Motor neuron (in vitro differentiated cells): ENCODE measurements at regions not wholly inside any gene's neighbourhood (a gene's known extent, or its start where the extent isn't known, plus 50 kb on each side); places are given as distances from the start of the nearest gene placed in this dataset.

Experiments
- ATAC-seq, 8 experiments: fragments of 200-7000 bp; cut with Tn5 transposase; replicated peaks in 6 of 8; 2 replicates each; pipeline ENCODE4 v1.8.0; 2021; ENCODE audit warnings: mild to moderate bottlenecking in 8 of 8, moderate library complexity in 8 of 8
- H3K27ac ChIP-seq, 2 donors: fragments of 250-450 bp; sonication (Bioruptor Pico); 2 replicates each; pipeline ENCODE4 v1.9.0; 2021; ENCODE audit warnings: antibody characterized with exemption in 2 of 2, mild to moderate bottlenecking in 2 of 2, moderate library complexity in 1 of 2
- H3K4me1 ChIP-seq, 2 donors: fragments of 250-450 bp; sonication (Bioruptor Pico); replicated peaks in 1 of 2; 2 replicates each; pipeline ENCODE4 v1.6.1; 2021; ENCODE audit warnings: antibody characterized with exemption in 2 of 2, mild to moderate bottlenecking in 2 of 2, moderate library complexity in 1 of 2
- H3K4me3 ChIP-seq, 5 donors: fragments of 250-450 bp; sonication (Bioruptor Pico); 2 replicates each; pipeline ENCODE4 v1.9.0; 2021; ENCODE audit warnings: antibody characterized with exemption in 5 of 5, mild to moderate bottlenecking in 5 of 5, moderate library complexity in 4 of 5
- WGBS, 10 experiments: fragments of 450-650 bp; shearing (Covaris generic); methylation state at CpG; one replicate each; pipeline ENCODE4 v1.0.0; 2022; 5-methylcytosine and 5-hydroxymethylcytosine counted together
- in situ Hi-C, 9 experiments: fragments of 400-800 bp; cut with MboI; loops; one replicate each; pipeline ENCODE4 v1.15.0; 2021; ENCODE audit warnings: low sequenced_read_pairs in 9 of 9, low pct_unique_long_range_greater_than_20kb in 2 of 9; ENCODE audit not compliant: unreplicated experiment in 9 of 9

- 57 to 96% (median 77%) methylated on average over 2 to 3 of the region's 3 CpGs; no CpG with 5 or more reads in 6 of the 10 experiments for whole genome bisulfite sequencing, 10 experiments
- Histone ChIP-seq H3K4me1 (no peaks in the 10 kb centered on the region), H3K27ac (no peak overlapping the region), H3K4me3 (no peak overlapping the region)
- in situ Hi-C loops = no loop called here
- ATAC-seq = no peak
Observed at GRCh38 chr11:129719037-129719436, 96.6 kb upstream of the TMEM45B start.

- WGBS, 10 experiments = 0 to 100% (median 63%) methylated on average over 1 to 3 of the region's 4 CpGs; no CpG with 5 or more reads in 2 of the 10 experiments
- in situ Hi-C loops = no loop called here
- ATAC-seq = no peak
- no peak overlapping the region for H3K27ac ChIP-seq
- H3K4me3 ChIP-seq = no peak overlapping the region
- H3K4me1 ChIP-seq = no peaks in the 10 kb centered on the region
Observed at GRCh38 chr11:129720156-129720555, 95.5 kb upstream of the TMEM45B start.

DNA sequence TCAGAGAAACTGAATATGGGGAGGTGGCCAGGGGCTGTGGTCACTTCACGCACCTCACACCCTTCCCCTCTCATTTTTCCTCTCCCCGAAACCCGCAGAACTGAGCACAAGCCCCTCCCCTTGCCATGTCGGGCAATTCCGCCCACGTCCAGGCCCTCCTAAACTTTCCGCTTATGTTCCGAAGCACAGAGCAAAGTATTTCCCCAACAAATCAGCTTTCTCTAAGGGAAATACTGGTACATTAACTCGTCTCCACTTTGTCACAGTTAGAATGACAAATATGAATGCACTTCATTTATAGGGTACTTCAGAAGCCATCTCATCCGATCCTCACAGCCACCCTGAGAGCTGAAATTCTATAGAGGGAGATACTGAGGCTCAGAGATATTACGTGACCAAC lies 94.7 kb upstream of the TMEM45B start:
- in situ Hi-C loops = no loop called here

DNA sequence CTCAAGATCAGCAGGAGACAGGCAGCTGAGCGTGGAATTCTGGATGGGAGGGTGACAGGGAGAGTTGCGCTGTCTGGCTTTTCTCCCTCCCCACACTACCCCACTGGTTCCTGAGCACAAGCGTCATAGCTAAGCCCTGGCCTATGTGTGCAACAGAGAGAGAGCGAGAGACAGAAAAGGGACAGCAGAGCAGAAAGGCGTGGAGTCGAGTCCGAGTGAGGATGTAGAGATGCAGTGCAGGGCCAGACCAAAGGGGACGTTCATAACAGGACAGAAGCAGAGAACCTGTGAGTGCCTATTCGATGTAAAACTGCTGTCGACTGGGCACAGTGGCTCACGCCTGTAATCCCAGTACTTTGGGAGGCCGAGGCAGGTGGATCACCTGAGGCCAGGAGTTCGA lies 94.0 kb upstream of the TMEM45B start:
- 0 to 100% (median 46%) methylated on average over 1 to 5 of the region's 13 CpGs; no CpG with 5 or more reads in 2 of the 10 experiments for WGBS, 10 experiments
- in situ Hi-C loops = no loop called here
- ATAC-seq = no peak

More for the DNA sequence above, 94.7 kb upstream of the TMEM45B start:
- no peak overlapping the region for H3K27ac ChIP-seq
- ATAC-seq = no peak
- no peaks in the 10 kb centered on the region for H3K4me1 ChIP-seq
- no peak overlapping the region for H3K4me3 ChIP-seq
- WGBS, 10 experiments = 20 to 100% (median 81%) methylated on average over 1 to 7 of the region's 11 CpGs; no CpG with 5 or more reads in 2 of the 10 experiments

GRCh38 chr11:129722529-129722928 lies 93.1 kb upstream of the TMEM45B start:
- in situ Hi-C loops = no loop called here
- WGBS, 10 experiments = 0 to 92% (median 47%) methylated on average over 1 to 5 of the region's 6 CpGs; no CpG with 5 or more reads in 3 of the 10 experiments
- no peaks in the 10 kb centered on the region for H3K4me1 ChIP-seq
- H3K4me3 ChIP-seq = no peak overlapping the region
- no peak overlapping the region for H3K27ac ChIP-seq
- ATAC-seq = no peak

More for the DNA sequence above, 94.0 kb upstream of the TMEM45B start:
- no peaks in the 10 kb centered on the region for H3K4me1 ChIP-seq
- H3K27ac ChIP-seq = no peak overlapping the region
- no peak overlapping the region for H3K4me3 ChIP-seq

DNA sequence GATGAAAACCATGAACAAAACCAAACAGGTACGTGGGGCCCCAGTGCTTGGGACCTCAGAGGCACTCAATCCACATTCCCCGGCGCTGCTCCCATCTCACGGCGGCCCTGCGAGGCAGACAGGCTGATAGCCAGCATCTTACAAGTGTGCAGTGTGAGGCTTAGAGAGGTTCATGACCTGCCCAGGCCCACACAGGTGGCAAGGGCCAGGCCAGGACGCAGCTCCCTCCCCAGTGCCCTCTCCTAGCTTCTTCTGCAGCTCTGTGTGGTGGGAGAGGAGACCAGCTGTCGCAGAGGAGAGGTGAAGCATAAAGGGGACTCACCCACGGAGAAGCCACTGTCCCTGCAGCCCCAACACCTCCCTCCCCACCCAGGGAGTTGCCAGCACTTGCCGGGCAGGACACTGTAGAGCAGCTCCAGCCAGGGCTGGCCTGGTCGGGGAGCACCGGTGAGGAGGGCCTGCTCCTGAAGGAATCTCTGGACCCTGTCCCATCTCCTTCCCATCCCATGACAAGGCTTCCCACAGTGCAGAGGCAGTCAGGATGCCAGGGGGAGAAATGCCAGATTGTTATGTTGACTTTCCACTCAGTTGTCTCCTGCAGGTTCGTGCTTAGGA lies 92.4 kb upstream of the TMEM45B start:
- WGBS, 10 experiments = 40 to 100% (median 84%) methylated on average over 1 to 7 of the region's 13 CpGs; no CpG with 5 or more reads in 5 of the 10 experiments
- in situ Hi-C loops = no loop called here
- Histone ChIP-seq H3K4me3 (no peak overlapping the region), H3K27ac (no peak overlapping the region), H3K4me1 (no peaks in the 10 kb centered on the region)
- no peak for ATAC-seq

DNA sequence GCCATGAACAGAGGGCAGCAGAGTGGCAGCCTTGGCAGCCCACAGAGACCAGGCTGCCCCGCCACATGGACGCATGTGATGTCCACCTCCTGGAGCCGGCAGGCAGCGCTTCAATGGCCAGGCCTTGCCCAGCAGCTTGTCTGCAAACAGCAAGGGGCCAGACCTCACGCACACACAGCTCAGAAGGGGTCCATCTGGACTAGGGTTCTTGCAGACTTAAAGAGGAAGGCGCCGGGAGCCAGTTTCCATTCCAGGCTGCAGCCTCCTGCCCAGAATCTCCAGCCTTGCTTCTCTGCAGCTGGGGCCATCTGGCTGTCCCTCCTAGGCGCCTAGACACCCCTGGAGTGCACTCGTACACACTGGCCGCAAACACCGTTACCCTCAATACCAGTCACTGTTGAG lies 91.9 kb upstream of the TMEM45B start:
- in situ Hi-C loops = no loop called here
- 19 to 81% (median 48%) methylated on average over 1 to 4 of the region's 11 CpGs; no CpG with 5 or more reads in 6 of the 10 experiments for WGBS, 10 experiments
- Histone ChIP-seq H3K27ac (no peak overlapping the region), H3K4me1 (no peaks in the 10 kb centered on the region), H3K4me3 (no peak overlapping the region)
- no peak for ATAC-seq

DNA sequence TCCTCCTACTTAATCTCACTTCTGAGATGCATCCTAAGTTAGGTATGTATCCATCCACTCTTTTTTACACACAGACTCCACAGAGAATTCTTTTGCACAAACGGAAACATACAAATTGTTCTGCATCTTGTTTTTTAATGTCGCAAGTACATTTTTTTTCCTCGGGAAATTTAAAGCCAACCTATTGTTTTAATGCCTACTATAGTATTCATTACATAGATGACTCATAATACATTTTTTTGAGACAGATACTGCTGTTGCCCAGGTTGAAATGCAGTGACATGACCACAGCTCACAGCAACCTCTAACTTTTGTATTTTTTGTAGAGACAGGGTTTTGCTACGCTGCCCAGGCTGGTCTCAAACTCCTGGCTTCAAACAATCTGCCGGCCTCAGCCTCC lies 90.8 kb upstream of the TMEM45B start:
- Histone ChIP-seq H3K4me1 (no peaks in the 10 kb centered on the region), H3K27ac (no peak overlapping the region), H3K4me3 (no peak overlapping the region)
- ATAC-seq = no peak
- in situ Hi-C loops = loop anchor here in 5 of 9 experiments (25.0 kb wide), 1 partner anchor 363 kb away; no protein-coding TSS in a partner anchor
- 13 to 87% (median 59%) methylated on average over 2 to 5 of the region's 5 CpGs for WGBS, 10 experiments

DNA sequence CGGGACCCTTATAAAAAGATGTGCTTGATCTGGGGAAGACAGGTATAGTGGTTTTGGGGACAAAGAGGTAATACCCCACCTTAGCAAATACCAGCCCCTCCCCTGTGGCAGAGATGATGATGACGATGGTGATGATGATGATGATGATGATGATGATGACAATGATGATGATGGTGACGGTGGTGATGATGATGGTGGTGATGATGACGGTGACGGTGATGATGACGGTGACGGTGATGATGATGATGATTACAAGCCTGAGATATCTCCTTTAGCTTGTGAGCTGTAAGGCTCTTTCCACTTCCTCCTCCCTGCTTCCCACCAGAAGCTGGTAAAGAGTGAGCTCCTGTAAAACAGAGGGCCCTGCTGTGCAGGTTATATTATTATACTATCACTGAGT lies 89.5 kb upstream of the TMEM45B start:
- no peak for ATAC-seq
- Histone ChIP-seq H3K4me1 (no peaks in the 10 kb centered on the region), H3K27ac (no peak overlapping the region), H3K4me3 (no peak overlapping the region)
- WGBS, 10 experiments = 0 to 98% (median 78%) methylated on average over 1 to 7 of the region's 7 CpGs; no CpG with 5 or more reads in 2 of the 10 experiments
- in situ Hi-C loops = loop anchor here in 5 of 9 experiments (25.0 kb wide), 1 partner anchor 364 kb away; no protein-coding TSS in a partner anchor

DNA sequence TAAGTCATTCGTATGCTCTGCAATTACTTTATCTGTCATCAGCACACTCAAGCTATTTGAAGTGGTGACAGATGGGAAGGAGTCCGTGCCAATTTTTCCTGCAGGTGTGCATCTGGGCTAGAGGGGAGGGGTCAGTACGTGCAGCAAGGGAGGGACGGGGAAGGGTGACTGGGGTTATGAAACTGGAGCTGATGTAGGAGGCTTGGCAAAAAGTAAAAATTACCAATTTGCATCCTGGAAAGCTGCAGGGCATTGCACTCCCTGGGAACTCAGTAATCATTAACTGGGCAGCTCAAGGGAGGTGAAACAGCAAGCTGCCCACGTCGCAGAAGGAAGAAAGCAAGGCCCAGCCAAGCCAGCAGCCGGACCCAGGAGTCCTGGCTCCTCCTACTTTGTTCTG lies 87.1 kb upstream of the TMEM45B start:
- H3K4me3 ChIP-seq = no peak overlapping the region
- WGBS, 10 experiments = 0 to 85% (median 37%) methylated on average over 1 to 6 of the region's 7 CpGs; no CpG with 5 or more reads in 3 of the 10 experiments
- no peaks in the 10 kb centered on the region for H3K4me1 ChIP-seq
- no peak overlapping the region for H3K27ac ChIP-seq
- in situ Hi-C loops = loop anchor here in 5 of 9 experiments (25.0 kb wide), 1 partner anchor 366 kb away; no protein-coding TSS in a partner anchor
- no peak for ATAC-seq

DNA sequence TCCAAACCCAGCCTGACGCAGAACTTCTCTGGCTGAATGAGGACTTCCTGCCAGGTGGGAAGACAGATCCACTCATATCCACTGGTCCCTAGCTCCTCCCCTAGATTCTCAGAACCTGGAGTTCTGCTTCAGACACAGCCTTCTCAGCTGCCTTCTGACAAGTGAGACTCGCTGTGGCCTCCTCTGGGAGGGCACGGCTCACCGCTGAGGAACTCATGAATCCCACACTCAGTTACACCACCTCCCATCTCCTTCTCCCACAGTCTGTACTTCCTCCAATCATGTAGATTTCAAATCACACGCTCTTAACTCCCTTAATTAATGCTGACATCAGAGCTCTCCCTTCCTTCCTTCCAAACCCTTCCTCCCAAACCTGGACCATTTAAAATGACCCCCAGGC lies 86.4 kb upstream of the TMEM45B start:
- WGBS, 10 experiments = 20 to 100% (median 73%) methylated on average over 1 to 4 of the region's 5 CpGs; no CpG with 5 or more reads in 2 of the 10 experiments
- Histone ChIP-seq H3K27ac (no peak overlapping the region), H3K4me1 (no peaks in the 10 kb centered on the region), H3K4me3 (no peak overlapping the region)
- in situ Hi-C loops = loop anchor here in 5 of 9 experiments (25.0 kb wide), 1 partner anchor 367 kb away; no protein-coding TSS in a partner anchor
- no peak for ATAC-seq

DNA sequence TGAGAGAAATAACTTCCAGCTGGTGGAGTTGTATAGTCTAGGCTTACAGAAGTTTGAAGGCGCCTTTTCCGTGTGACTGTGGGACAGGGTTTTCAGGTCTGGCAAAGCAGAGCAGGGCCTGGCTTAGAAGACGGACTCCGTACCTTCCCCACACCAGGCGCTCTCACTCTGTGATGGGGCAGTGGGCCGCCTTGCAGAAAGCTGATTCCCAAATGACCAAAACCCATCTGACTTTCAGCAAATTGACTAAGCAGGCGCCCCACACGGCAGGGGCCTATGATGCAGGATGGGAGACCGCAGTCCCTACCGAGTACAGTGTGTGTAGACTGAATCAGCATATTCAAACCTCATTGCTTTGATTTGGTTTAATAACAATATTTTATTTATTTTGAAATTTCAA lies 85.8 kb upstream of the TMEM45B start:
- Histone ChIP-seq H3K4me1 (no peaks in the 10 kb centered on the region), H3K27ac (no peak overlapping the region), H3K4me3 (no peak overlapping the region)
- ATAC-seq = no peak
- in situ Hi-C loops = loop anchor here in 5 of 9 experiments (25.0 kb wide), 1 partner anchor 368 kb away; no protein-coding TSS in a partner anchor
- WGBS, 10 experiments = 40 to 100% (median 89%) methylated on average over 1 to 10 of the region's 10 CpGs

GRCh38 chr11:129731316-129731715 lies 84.3 kb upstream of the TMEM45B start:
- no peak overlapping the region for H3K27ac ChIP-seq
- H3K4me3 ChIP-seq = no peak overlapping the region
- WGBS, 10 experiments = 20 to 77% (median 31%) methylated on average over 2 to 8 of the region's 8 CpGs; no CpG with 5 or more reads in 3 of the 10 experiments
- H3K4me1 ChIP-seq = no peaks in the 10 kb centered on the region
- in situ Hi-C loops = loop anchor here in 5 of 9 experiments (25.0 kb wide), 1 partner anchor 369 kb away; no protein-coding TSS in a partner anchor
- no peak for ATAC-seq
